NCI-H524 treated with DMSO at 0.1 percent for 48 hours (cell line): ENCODE measurements at regions not wholly inside any gene's neighbourhood (a gene's known extent, or its start where the extent isn't known, plus 50 kb on each side); places are given as distances from the start of the nearest gene placed in this dataset.
A peak's percentile ranks its signal among the peaks of the same experiment; 100 is the strongest.
"Not testable (repeated sequence)": the region's sequence is repeated elsewhere in the genome, so short reads cannot be mapped to it uniquely, and the experiment has no call there.

Experiments used
- DNase-seq: peaks from one replicate; lab custom pipeline; 2025; lab: John Stamatoyannopoulos, UW

DNA sequence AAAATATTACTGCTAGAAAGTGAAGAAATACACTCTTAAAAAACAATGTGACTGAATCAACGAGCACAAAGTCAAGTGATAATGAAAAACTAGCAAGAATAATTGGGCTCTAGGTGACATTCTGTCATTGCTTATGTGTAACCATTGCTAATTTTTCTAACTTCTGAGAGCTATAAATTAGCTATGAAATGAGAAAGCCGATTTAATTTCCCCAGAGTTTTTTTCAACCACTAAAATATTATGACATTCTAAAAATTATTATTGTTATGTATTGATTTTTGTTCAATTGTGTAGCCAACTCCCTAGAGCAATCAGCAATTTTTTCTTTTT, 458.6 kb upstream of the ATXN8OS start:
- DNase-seq, result no peak

DNA sequence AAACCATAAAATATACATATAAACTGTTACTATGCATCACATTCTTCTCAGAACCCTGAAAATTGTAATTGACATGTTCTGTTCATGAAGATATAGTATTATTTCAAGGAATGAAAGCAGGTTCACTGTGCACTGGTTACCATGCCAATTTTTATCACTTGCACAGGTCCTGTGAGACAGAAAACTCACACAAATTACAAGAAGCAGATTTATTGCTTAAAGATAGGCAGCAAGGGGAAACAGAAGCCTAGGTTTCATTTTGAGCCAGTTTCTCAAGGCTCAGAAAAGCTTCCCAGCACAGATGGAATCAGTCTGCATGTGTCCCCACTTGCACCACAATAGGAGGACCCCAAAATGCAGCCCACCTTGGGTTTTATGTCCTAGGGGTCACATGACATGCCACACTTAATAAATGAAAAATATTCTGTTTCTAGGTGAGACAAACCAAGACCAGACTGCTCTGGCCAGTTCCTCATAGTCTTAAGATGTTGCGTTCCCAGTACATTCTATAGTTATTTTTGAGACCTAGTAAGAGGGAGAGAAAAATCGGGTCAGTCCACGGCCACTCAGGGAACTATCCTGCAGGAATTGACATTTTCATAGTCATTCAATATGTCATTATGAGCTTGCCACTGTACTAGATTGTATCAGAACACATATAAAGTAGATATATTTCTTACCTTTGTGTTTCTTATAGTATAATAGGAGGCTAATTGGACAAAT, 459.1 kb upstream of the ATXN8OS start:
- DNase-seq, result no peak

GRCh38 chr13:69644447-69644846, 463.2 kb upstream of the ATXN8OS start:
- no peak for DNase-seq

- DNase-seq, result peak; percentile 91
These were observed 465.9 kb upstream of the ATXN8OS start for GRCh38 chr13:69641773-69642172.

DNA sequence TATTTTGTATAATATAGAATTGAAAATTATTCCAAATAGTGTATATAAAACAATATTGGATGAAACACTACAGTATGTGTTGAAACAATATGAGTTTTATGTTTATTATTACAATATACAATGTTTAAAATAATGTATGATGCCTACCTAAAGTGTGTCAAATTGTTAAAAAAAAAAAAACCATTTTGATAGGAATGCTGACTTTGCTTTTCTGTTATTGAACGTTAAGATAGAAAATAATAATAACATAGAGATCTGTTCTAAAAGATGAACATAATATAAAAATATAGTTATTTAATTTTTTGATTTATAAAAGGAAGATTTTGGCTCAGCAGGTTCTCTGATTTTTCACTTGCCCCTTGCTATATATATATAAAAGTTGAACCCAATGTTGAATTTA, 474.6 kb upstream of the ATXN8OS start:
- no peak for DNase-seq

- no peak for DNase-seq
These were observed 483.7 kb upstream of the ATXN8OS start for GRCh38 chr13:69623973-69624372.

DNA sequence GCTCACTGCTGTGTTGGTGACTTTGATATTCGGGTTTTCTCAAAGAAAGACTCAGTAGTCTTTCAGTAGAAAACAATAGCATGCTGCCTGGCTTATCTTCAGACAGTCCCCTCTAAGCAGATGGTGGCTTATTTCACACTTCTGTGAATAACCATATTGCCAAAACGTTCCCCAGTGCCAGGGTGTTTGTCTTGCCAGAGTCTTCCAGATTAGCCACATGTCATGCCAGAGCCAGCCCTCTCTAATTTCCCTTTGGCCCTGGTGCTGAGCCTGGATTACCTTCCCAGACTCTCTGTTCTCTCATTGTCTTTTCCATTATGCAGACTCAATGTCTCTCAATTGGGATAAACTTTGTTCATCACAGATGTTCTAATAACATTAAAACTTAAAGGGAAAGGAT, 488.0 kb upstream of the ATXN8OS start:
- DNase-seq, result no peak

DNA sequence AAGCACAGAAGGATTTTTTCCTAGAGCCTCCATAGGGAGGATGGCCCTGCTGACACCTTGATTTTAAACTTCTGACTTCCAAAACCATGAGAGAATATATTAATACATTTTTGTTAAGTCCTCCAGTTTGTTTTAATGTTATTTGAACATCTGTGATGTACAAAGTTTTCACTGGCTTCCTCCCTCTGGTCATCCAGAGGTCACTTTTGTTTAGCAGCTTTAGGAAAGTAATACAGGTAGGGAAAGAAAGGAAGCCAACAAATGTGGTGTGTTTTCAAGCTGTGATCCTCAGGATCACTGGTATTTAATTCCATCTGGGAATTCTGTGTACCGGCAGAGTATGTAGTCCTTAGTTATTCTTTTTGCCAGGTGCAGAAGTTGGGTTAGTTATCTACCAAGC, 488.8 kb upstream of the ATXN8OS start:
- no peak for DNase-seq

- no peak for DNase-seq
These were observed 489.2 kb upstream of the ATXN8OS start for GRCh38 chr13:69618393-69618792.

DNA sequence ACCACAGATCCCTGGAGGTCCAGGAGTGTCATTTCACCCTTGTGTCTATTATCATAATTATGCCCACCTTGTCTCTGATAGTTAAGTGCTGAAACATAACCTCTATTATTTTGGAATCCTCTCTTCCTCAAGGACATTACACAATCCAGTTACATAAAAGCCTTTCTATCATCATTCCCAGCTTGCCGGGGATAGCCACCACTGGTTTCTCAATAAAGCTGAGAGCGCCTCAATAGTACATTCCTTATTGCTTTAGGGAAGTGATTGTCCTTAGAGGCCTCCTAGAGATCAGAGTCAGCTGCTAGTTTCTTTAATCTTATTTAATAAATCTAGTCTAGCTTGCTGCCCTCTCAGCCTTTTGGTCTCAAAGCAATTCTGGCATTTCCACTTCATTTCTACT, 490.0 kb upstream of the ATXN8OS start:
- no peak for DNase-seq

DNA sequence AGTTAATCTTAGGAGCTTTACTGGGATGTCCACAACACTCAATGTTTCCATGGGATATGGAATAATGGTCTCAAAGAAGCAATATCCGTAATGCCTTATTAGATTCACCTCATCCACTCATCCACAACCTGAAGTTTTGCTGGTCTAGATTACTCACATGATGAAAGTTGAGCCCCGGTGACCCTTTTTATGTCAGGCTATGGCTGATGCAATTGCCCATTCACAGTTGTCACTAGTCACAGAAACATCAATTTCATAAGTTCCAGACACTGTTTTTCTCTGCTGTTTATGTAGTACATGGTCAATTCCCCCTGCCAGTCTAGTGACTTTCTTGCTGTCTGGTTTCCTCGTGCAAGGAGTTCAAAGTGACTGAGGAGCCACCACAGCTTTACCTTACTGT, 491.2 kb upstream of the ATXN8OS start:
- DNase-seq, result no peak

GRCh38 chr13:69615055-69615454, 492.6 kb upstream of the ATXN8OS start:
- not testable (repeated sequence) for DNase-seq

GRCh38 chr13:69604698-69605097, 502.9 kb upstream of the ATXN8OS start:
- no peak for DNase-seq

DNA sequence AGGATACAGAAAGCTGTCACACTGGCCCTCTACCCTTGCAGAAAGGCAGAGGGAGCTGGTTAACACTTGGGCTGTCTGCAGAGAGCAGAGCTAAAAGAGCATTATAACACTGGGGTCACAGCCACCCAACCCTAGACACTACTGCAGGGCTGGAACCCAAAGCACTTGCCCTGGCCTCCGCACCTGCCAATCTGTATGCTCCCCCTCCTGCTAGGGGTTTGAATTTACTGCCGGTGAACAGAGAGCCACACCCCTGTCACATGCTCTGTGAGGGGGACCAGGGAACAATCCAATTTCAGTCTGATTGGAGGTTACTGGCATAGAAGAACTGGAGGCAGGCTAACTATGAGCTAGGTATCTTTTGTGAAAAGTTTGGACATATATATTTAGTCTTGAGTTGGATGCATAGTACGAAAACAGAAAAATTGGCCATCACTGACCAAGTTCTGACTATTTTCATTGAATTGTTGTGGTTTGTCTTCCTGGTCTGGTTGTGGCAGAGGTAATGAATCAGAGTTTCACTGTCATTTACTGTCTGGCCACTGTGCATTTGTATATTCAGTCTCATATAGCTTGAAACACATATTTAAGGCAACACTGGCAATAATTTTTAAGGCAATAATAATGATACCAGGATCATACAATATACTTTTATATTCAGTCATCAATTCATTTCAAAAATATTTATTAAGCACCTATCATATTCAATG, 504.3 kb upstream of the ATXN8OS start:
- no peak for DNase-seq

- DNase-seq, result no peak
These were observed 506.0 kb upstream of the ATXN8OS start for GRCh38 chr13:69601661-69602060.

GRCh38 chr13:69600811-69601210, 506.8 kb upstream of the ATXN8OS start:
- no peak for DNase-seq

DNA sequence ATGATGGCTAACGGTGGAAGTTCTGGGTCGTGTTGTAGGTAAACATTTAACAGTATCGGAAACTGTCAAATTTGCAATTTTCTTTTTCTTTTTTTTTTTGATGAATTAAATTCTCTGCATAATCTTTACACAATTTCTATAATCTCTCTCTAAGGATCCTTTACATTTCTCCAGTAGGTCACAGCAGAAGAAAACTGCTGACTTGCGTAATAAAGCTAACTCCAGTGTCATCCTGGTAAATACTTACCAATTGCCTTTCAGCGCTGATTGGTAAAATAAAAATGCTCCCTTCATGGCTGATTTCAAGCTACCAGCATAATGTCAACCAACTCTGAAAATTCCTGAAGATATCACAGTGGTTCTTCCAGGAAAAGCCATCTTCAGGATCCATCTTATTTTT, 510.5 kb upstream of the ATXN8OS start:
- DNase-seq, result no peak

DNA sequence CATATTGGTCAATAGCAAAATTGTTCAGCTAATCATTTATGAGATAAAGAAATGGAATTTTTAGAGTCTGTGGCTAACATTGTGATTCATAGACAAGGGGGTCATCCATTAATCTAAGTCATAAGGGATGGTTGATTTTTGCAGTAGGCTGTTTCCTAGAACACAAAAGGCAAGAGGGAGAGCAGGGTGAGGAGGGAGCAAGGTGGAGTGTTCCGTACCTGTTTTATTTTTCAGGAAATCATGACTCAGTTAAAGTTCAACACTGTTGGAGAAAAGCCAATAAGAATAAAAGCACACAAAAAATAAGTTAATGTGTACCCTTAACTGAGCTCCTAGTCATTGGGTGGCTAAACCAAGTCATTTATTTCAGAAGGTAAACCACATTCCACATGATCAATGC, 512.4 kb upstream of the ATXN8OS start:
- no peak for DNase-seq

- no peak for DNase-seq
These were observed 516.2 kb upstream of the ATXN8OS start for GRCh38 chr13:69591437-69591836.

DNA sequence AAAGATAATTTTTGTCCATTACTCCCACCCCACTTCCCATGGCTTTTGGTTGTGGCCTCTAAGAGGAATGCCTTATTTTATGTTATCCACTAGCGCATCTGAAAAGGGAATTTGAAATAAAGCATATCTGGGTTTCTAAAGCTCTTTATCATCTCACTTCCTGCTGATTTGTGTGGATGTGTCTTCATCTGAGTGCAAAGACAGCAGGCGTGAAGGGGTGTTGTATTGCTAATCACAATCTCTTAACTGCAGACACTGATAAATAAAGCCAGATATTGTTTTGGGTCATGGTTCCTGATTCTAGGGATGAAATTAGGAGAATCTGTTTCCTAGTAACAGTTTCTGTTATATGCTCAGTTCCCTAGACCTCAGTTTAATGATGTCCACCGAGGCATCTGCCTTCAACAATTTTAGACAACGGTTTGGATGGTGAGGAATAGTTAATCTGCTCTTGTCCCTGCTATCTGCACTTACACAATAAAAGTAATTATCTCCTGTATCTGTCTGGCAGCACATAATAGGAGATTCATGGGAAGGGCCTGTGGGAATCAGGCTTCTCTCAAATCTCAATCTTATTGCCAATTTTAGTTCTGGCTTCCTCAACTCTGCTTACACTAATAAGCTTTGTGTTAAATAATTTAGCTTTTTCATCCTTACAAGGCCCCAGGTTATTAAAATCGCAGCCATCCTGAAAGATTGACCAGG, 517.9 kb upstream of the ATXN8OS start:
- DNase-seq, result no peak

- no peak for DNase-seq
These were observed 522.0 kb upstream of the ATXN8OS start for GRCh38 chr13:69585656-69586055.

- DNase-seq, result no peak
These were observed 527.4 kb upstream of the ATXN8OS start for GRCh38 chr13:69580255-69580654.

DNA sequence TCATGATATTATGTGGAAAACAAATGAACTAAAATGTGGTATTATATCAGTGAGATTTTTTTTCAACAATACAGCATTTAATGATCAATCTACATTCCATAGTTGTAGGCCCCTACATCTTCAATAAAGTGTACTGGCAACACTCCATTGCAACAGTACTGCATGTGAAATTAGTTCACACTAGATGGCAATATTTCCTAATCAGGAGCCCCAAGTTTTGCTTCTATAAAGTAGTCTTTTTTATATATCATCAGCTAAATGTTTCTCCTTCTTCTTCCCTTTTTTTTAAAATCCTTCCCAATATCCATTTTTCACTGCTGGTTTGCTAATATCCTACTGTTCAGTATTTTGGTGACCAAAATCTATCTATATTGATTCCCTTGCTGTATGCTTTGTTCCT, 528.3 kb upstream of the ATXN8OS start:
- no peak for DNase-seq
